Activated naive CD4-positive, alpha-beta T cell (primary cell): ENCODE measurements at regions not wholly inside any gene's neighbourhood (a gene's known extent, or its start where the extent isn't known, plus 50 kb on each side); places are given as distances from the start of the nearest gene placed in this dataset.
"Not testable (repeated sequence)": the region's sequence is repeated elsewhere in the genome, so short reads cannot be mapped to it uniquely, and the experiment has no call there.

Experiments used
- DNase-seq, 4 experiments: peaks; one replicate each; lab custom pipeline; 2025; lab: John Stamatoyannopoulos, UW

GRCh38 chr6:155850408-155850841, 394.8 kb upstream of the NOX3 start:
- DNase-seq, result no peak

DNA sequence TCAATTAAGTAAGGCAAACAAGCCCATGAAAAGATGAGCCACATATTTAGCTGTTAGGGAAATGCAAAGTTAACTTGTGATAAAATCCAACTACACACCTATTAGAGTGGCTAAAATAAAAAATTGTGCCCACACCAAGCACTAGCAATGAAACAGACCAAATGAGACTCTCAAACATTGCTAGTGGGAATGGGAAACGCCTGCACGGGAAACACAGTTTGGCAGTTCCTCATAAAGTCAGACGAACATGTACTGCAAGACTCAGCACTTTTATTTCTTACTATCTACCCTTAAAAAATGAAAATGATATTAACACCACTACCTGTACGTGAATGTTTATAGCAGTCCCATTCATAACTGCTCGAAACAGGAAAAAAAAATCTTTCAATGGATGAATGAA, 392.1 kb upstream of the NOX3 start:
- DNase-seq, result no peak

DNA sequence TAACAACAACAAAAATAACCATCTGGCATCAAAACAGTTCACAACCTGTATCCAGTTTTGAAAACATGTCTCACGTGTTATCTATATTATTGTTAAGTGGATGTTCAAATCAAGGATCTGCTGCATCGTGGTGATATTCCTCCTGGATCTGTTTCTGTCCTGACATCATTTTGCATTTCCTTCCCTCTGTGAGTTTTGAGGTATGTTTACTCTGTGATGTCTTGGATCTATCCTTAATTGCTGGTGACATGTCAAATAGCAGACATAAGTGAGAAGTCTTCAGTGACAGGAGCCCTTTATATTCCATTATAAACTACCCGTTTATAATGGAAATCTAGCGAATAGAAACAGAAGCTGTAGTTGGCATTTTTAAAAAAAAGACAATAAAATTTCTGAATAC, 381.8 kb upstream of the NOX3 start:
- no peak for DNase-seq

GRCh38 chr6:155832596-155832995, 377.0 kb upstream of the NOX3 start:
- DNase-seq, result no peak

GRCh38 chr6:155830531-155830930, 374.9 kb upstream of the NOX3 start:
- no peak for DNase-seq

GRCh38 chr6:155829646-155830045, 374.0 kb upstream of the NOX3 start:
- no peak for DNase-seq

- no peak for DNase-seq
Measured at GRCh38 chr6:155828989-155829388, 373.4 kb upstream of the NOX3 start.

- no peak for DNase-seq
Measured at GRCh38 chr6:155818698-155819097, 363.1 kb upstream of the NOX3 start.

DNA sequence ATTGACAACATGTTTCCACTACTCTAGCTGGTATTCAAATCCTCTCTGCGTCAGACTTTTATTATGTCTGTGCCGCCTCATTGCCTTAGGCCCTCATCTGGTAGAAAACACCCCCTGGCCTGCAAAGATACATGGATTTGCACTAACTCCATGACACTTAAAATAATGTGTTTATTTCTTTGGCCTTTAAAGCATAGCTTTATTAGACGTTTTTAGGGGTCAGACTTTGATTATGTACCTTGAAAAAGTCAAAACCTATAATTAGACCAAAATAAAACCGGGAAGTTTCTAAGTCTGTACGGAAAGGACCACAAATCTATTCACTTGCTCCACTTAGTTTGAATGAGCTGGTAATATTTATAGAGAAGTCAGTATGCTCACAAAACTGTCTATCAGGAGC, 357.9 kb upstream of the NOX3 start:
- no peak for DNase-seq

GRCh38 chr6:155807243-155807642, 351.6 kb upstream of the NOX3 start:
- DNase-seq, result no peak

- DNase-seq, result no peak
Measured at GRCh38 chr6:155801046-155801445, 345.4 kb upstream of the NOX3 start.

DNA sequence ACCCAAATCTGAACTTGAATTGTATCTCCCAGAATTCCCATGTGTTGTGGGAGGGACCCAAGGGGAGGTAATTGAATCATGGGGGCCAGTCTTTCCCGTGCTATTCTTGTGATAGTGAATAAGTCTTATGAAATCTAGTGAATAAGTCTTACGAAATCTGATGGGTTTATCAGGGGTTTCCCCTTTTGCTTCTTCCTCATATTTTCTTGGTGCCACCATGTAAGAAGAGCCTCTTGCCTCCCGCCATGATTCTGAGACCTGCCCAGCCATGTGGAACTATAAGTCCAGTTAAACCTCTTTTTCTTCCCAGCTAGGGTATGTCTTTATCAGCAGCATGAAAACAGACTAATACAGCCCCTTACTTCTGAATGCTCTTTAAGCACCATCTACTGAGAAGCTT, 343.2 kb upstream of the NOX3 start:
- not testable (repeated sequence) for DNase-seq

DNA sequence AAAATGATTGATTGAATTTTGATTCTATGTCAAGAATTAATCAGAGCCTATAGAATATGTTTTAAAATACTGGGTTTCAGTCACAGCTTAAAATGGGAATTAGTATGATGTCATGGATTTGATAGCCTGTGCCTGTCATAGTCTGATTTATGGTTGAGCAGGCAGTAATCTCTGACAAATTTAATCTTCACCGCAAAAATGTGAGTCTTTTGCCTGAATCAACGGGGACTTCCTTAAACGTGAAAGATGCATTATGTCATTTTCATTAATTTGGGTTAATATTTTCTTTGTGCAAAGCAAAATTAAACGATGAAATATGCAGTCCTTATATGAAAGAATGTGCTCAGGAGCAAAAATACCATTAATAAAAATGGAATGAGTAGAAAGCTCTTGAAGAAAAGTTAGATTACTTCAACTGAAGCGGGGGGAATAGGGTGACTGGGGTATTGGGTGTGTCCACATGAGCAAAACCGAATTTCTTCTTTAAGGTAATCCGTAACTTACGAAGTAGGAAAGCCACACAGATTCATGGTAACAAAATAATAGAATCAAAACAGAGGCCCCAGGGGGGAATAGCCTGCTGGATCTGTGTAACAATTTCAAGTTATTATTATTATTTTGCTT, 339.6 kb upstream of the NOX3 start:
- DNase-seq, result no peak

GRCh38 chr6:155791891-155792290, 336.3 kb upstream of the NOX3 start:
- no peak for DNase-seq

DNA sequence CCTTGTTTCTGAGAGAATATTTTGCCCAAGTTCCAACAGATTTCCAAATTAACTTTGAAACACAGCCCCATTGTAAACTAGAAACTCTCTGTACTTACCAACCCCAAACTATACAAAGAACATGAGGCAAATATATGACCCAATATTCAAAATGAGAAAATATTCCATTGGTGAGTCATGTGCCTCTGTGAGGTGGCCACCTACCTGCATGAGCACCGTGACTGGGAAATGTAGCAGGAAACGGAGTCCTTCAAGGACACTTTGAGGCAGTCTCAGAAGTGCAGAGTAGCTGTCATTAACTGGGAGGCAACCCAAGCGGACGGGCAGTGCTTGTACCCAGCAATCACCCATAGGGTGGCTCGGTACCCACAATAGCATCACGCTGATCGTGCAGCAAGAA, 335.5 kb upstream of the NOX3 start:
- DNase-seq, result no peak

DNA sequence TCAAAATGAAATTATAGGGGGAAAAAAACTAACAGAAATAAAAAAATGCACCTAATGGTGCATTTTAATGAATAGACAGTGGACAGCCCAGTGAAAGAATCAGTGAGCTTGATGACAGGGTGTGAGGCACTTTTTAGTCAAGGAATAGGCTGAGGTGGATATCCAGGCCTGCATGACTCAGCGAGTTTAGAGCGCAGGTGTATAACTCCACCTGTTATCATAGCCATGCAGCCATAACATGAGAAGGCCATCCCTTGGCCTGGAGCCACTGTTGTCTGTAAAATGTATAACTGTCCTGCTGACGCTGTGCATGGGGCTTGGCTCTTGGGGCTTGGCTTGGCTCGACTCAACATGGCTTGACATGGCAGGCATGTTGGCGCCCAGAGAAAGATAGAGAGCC, 331.5 kb upstream of the NOX3 start:
- DNase-seq, result no peak

DNA sequence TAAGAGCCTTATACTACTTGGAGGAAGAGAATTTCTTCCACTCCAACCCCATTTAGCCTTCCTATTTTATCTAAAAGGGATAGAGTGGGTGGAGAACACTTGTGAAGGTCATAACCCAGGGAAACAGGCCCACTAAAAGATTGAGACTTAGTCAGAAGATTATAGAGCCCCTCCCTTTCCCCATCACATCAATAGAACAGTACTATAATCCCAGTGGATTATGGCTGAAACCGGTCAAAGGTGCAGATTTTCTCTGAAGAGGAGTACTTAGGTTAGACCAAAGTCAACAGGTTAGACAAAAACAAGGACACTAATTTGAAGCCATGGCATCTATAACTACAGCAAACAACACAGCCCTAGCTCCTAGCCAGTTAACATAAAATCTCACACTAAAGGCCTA, 330.9 kb upstream of the NOX3 start:
- no peak for DNase-seq

DNA sequence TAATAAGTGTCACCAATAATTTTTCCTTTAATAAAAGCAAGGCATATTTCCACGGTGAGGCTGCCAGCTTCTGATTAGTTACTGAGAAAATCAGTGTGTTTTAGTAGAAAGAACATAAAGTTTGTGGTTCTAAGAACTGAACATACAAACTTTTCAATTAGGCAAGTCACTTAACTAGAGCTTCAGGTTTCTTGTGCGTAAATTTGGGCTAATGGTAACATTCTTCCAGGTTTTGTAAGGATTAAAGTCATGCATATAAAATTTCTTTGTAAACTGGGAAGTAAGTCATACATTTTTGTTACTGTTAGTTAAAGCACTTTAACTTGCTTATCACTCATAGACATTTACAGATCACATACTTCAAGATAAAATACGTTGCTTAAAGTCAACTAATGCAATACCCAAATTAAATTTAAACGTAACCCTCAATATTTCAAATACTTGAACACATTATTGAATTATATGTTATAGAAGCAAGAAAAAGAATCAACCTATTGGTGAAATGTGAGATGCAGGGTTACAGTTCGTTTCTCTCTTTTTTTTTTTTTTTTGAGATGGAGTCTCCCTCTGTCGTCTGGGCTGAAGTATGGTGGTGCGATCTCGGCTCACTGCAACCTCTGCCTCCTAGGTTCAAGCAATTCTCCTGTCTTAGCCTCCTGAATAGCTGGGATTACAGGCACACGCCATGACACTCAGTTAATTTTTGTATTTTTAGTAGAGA, 327.3 kb upstream of the NOX3 start:
- no peak for DNase-seq

GRCh38 chr6:155782320-155782731, 326.7 kb upstream of the NOX3 start:
- DNase-seq, result no peak

- DNase-seq, result no peak
Measured at GRCh38 chr6:155779456-155779855, 323.8 kb upstream of the NOX3 start.

- no peak for DNase-seq
Measured at GRCh38 chr6:155778336-155778735, 322.7 kb upstream of the NOX3 start.

GRCh38 chr6:155771822-155772221, 316.2 kb upstream of the NOX3 start:
- no peak for DNase-seq

GRCh38 chr6:155770856-155771255, 315.2 kb upstream of the NOX3 start:
- DNase-seq, result no peak

DNA sequence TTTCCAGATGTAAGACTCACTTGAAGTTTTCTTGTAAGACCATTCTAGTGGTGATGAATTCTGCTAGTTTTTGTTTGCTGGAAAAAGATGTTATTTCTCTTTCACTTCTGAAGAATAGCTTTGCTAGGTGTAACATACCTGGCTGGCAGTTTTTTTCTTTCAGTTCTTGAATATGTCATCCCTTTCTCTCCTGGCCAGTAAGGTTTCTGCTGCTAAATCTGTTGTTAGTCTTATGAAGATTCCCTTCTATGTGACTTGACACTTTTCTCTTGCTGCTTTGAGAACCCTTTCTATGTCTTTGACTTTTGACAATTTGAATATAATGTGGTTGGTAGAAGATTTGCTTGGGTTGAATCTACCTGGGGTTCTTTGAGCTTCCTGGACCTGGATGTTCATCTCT, 314.7 kb upstream of the NOX3 start:
- DNase-seq, result no peak
